SK-N-MC (cell line): ENCODE measurements at regions not wholly inside any gene's neighbourhood (a gene's known extent, or its start where the extent isn't known, plus 50 kb on each side); places are given as distances from the start of the nearest gene placed in this dataset.

ENCODE experiments used
- EZH2 ChIP-seq: fragments of 200-600 bp; sonication (generic); IDR thresholded peaks from one replicate; pipeline ENCODE4 v1.6.1; 2017; ENCODE audit warnings: antibody characterized with exemption
- POLR2AphosphoS5 ChIP-seq: IDR thresholded peaks from 2 replicates; pipeline ENCODE4 v1.6.1; 2012; ENCODE audit warnings: mild to moderate bottlenecking, low read depth, low read length, borderline replicate concordance

DNA sequence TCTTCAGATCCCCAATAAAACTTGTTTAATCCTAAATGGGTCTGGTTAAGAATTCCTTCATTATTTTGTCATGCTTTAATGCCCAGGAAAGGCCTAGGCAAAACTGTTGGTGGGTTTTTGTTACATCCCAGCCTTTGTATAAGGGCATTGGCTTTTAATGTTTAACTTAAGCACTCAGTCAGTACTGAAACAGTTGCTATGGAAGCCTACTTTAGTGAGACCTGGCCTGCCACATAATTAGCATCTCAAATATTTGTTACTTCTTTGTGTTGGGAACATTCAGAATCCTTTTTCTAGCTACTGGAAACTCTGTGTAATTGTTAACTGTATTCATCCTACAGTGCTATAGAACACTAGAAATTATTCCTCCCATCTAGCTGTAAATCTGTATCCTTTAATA is 369.6 kb upstream of the ATP10A start:
- TF ChIP-seq POLR2AphosphoS5 (no peak), EZH2 (no peak)
